CD14-positive monocyte (primary cell): ENCODE measurements at regions not wholly inside any gene's neighbourhood (a gene's known extent, or its start where the extent isn't known, plus 50 kb on each side); places are given as distances from the start of the nearest gene placed in this dataset.

Experiments
- DNase-seq, 3 donors: peaks; one replicate each; pipeline ENCODE4 v3.0.0-alpha.2; 2011 to 2022
- H2AFZ ChIP-seq: 2 replicates; pipeline ENCODE4 v1.6.0; 2012; ENCODE audit warnings: mild to moderate bottlenecking, low read depth, low read length, inconsistent platforms; ENCODE audit not compliant: insufficient read depth, poor library complexity, severe bottlenecking
- H3K27ac ChIP-seq, 2 donors: 1 replicate in 1 of 2; 2 replicates in 1 of 2; pipeline ENCODE4 v1.5.1; 2012 to 2013; ENCODE audit warnings: low read length in 2 of 2, control low read depth in 1 of 2, inconsistent platforms in 1 of 2, low read depth in 1 of 2, mild to moderate bottlenecking in 1 of 2
- H3K27me3 ChIP-seq, 2 donors: one replicate each; pipeline versions ENCODE4 v1.6.0 to v1.6.1; 2011 to 2013; ENCODE audit warnings: low read length in 2 of 2; ENCODE audit not compliant: control insufficient read depth in 2 of 2, insufficient read depth in 2 of 2
- H3K36me3 ChIP-seq, 2 donors: replicated peaks in 1 of 2; 1 replicate in 1 of 2; 2 replicates in 1 of 2; pipeline versions ENCODE4 v1.5.1 to v1.6.1; 2012 to 2013; ENCODE audit warnings: low read length in 2 of 2, control low read depth in 1 of 2, inconsistent platforms in 1 of 2, mild to moderate bottlenecking in 1 of 2; ENCODE audit not compliant: insufficient read depth in 2 of 2, control insufficient read depth in 1 of 2
- H3K4me1 ChIP-seq, 2 donors: 1 replicate in 1 of 2; 2 replicates in 1 of 2; pipeline versions ENCODE4 v1.5.1 to v1.6.1; 2012 to 2013; ENCODE audit warnings: low read length in 2 of 2, control low read depth in 1 of 2, inconsistent platforms in 1 of 2, mild to moderate bottlenecking in 1 of 2, moderate library complexity in 1 of 2; ENCODE audit not compliant: insufficient read depth in 2 of 2, control insufficient read depth in 1 of 2
- H3K4me2 ChIP-seq: replicated peaks from 2 replicates; pipeline ENCODE3; 2012; ENCODE audit warnings: low read length, moderate library complexity, mild to moderate bottlenecking; ENCODE audit not compliant: poor library complexity, severe bottlenecking; ENCODE audit errors: extremely low read depth
- H3K4me3 ChIP-seq, 3 experiments: fragments of 200-600 bp in 1 of 3; sonication (generic) in 1 of 3; replicated peaks in 1 of 3; 1 replicate in 2 of 3; 2 replicates in 1 of 3; pipeline ENCODE4 v1.5.1; 2011 to 2013; ENCODE audit warnings: low read length in 3 of 3, mild to moderate bottlenecking in 3 of 3, control low read depth in 2 of 3, low read depth in 2 of 3, inconsistent platforms in 1 of 3, moderate library complexity in 1 of 3
- H3K79me2 ChIP-seq: 2 replicates; pipeline ENCODE4 v1.6.0; 2012; ENCODE audit warnings: mild to moderate bottlenecking, control low read depth, inconsistent platforms, low read length, moderate library complexity; ENCODE audit not compliant: insufficient read depth
- H3K9ac ChIP-seq: 2 replicates; pipeline ENCODE4 v1.6.0; 2017; ENCODE audit warnings: low read length, mild to moderate bottlenecking; ENCODE audit not compliant: insufficient read depth, poor library complexity, severe bottlenecking
- H3K9me3 ChIP-seq, 2 donors: replicated peaks in 1 of 2; 1 replicate in 1 of 2; 2 replicates in 1 of 2; pipeline versions ENCODE4 v1.5.1 to v1.6.1; 2012 to 2013; ENCODE audit warnings: low read length in 2 of 2, control low read depth in 1 of 2; ENCODE audit not compliant: control insufficient read depth in 1 of 2, insufficient read depth in 1 of 2
- H4K20me1 ChIP-seq: 2 replicates; pipeline ENCODE4 v1.6.0; 2012; ENCODE audit warnings: mild to moderate bottlenecking, low read length, control low read depth, moderate library complexity; ENCODE audit not compliant: insufficient read depth
- H3K27ac Mint-ChIP-seq, 7 donors: one replicate each; pipeline ENCODE4 v1.8.0; 2020; ENCODE audit warnings: mild to moderate bottlenecking in 7 of 7, mixed read lengths in 7 of 7, moderate library complexity in 6 of 7, inconsistent platforms in 2 of 7
- H3K27me3 Mint-ChIP-seq, 3 donors: one replicate each; pipeline ENCODE4 v1.8.0; 2021 to 2022; ENCODE audit warnings: low read depth in 3 of 3, mild to moderate bottlenecking in 3 of 3, mixed read lengths in 3 of 3, moderate library complexity in 3 of 3, inconsistent platforms in 1 of 3
- H3K36me3 Mint-ChIP-seq, 2 donors: one replicate each; pipeline ENCODE4 v1.8.0; 2020; ENCODE audit warnings: mixed read lengths in 2 of 2, inconsistent platforms in 1 of 2, mild to moderate bottlenecking in 1 of 2
- H3K4me1 Mint-ChIP-seq: one replicate; pipeline ENCODE4 v1.8.0; 2020; ENCODE audit warnings: mild to moderate bottlenecking, mixed read lengths
- H3K4me3 Mint-ChIP-seq, 2 donors: one replicate each; pipeline ENCODE4 v1.8.0; 2020; ENCODE audit warnings: mild to moderate bottlenecking in 2 of 2, mixed read lengths in 2 of 2, moderate library complexity in 1 of 2
- H3K9me3 Mint-ChIP-seq, 7 donors: one replicate each; pipeline ENCODE4 v1.8.0; 2020 to 2022; ENCODE audit warnings: mixed read lengths in 7 of 7, mild to moderate bottlenecking in 6 of 7, moderate library complexity in 6 of 7, inconsistent platforms in 2 of 7
- WGBS: methylation state at CpG from one replicate; pipeline ENCODE4 v1.1.5; 2013; ENCODE audit warnings: missing lambda C conversion rate; ENCODE audit not compliant: insufficient coverage; 5-methylcytosine and 5-hydroxymethylcytosine counted together
- intact Hi-C, 2 donors: fragments of 100-400 bp; cut with micrococcal nuclease; formaldehyde crosslinking; loops; one replicate each; pipeline versions ENCODE4 v1.15.0 to v1.15.1; 2023
- TF ChIP-seq, protein P1 (sequence below): fragments of 200-600 bp; IDR thresholded peaks from one replicate; pipeline ENCODE4 v1.8.0; 2022; ENCODE audit warnings: antibody characterized with exemption, mild to moderate bottlenecking

DNA sequence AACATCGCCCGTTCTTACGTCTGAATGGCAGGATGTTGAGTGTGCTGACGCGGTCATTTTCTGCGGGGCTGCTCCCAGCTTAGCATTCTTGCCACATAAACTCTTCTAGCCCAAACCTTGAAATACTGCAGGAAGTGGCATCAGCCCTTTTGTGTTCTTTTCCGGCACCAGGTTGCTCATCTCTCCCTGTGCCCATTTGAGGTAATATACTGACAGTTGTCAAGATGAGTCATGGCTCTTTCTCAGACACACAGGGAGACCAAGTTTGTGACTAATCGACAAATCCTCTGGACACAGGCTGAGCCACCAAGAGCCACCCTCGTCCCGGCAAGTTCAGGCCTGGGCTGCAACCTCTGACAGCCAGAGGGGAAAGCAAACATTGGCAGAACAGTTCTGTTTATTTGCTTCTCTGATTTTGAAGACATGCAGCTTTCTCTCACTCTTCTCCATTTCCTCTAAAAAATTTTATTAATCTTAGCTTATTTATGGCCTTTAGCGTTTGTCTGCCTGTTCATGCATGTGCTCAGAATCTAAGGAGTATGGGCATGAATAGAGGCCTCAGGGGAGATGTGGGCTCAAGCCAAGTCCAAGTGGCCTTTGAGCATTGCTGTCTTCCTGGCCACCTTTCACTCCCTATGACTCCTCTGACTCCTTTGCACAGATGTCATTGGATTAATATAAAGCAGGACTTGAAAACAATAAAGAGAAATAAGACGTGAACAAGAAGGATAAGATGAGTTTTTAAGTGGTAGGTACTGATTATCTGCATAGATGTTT lies 328.2 kb upstream of the JAG1 start:
- H3K9me3 ChIP-seq: no peaks in the 10 kb centered on the region
- no peak overlapping the region for H3K27ac Mint-ChIP-seq
- H3K36me3 Mint-ChIP-seq: no peaks in the 10 kb centered on the region
- no peaks in the 10 kb centered on the region for H4K20me1 ChIP-seq
- no peaks in the 10 kb centered on the region for H3K4me1 Mint-ChIP-seq
- TF ChIP-seq, protein P1, sequence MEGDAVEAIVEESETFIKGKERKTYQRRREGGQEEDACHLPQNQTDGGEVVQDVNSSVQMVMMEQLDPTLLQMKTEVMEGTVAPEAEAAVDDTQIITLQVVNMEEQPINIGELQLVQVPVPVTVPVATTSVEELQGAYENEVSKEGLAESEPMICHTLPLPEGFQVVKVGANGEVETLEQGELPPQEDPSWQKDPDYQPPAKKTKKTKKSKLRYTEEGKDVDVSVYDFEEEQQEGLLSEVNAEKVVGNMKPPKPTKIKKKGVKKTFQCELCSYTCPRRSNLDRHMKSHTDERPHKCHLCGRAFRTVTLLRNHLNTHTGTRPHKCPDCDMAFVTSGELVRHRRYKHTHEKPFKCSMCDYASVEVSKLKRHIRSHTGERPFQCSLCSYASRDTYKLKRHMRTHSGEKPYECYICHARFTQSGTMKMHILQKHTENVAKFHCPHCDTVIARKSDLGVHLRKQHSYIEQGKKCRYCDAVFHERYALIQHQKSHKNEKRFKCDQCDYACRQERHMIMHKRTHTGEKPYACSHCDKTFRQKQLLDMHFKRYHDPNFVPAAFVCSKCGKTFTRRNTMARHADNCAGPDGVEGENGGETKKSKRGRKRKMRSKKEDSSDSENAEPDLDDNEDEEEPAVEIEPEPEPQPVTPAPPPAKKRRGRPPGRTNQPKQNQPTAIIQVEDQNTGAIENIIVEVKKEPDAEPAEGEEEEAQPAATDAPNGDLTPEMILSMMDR: no peak
- intact Hi-C loops: no loop called here
- H2AFZ ChIP-seq: no peak overlapping the region
- H3K27ac ChIP-seq: no peak overlapping the region
- no peak overlapping the region for H3K9ac ChIP-seq
- no peak overlapping the region for H3K4me3 Mint-ChIP-seq
- H3K36me3 ChIP-seq: no peaks in the 10 kb centered on the region
- H3K27me3 Mint-ChIP-seq: peaks cover 0 to 1% (median 0%) of the 10 kb centered on the region in 3 donors
- H3K79me2 ChIP-seq: no peaks in the 10 kb centered on the region
- H3K4me3 ChIP-seq: no peak overlapping the region
- 85% methylated on average over 9 of the region's 12 CpGs for WGBS
- H3K27me3 ChIP-seq: no peaks in the 10 kb centered on the region
- H3K9me3 Mint-ChIP-seq: peaks cover 0 to 13% (median 5%) of the 10 kb centered on the region in 7 donors
- no peaks in the 10 kb centered on the region for H3K4me1 ChIP-seq
- DNase-seq: no peak
- no peak overlapping the region for H3K4me2 ChIP-seq

DNA sequence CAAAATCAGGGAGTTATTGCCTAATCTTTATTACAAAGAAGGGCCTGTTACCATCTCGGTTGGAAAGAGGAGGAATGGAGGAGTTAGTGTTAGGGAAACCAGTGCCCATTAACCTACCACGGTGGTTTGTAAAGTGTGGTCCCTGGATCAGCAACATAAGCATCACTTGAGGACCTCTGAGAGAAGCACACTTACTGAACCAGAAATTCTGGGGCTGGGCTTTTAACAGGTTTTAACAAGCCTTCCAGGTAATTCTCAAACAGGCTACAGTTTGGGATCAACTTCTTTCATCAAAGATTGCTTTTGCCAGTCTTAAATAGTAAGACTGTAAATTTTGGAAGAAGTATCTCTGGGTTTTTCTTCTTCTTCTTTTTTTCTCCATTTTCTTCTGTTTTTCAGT lies 329.5 kb upstream of the JAG1 start:
- Histone ChIP-seq H3K9ac (no peak overlapping the region), H3K27ac (no peak overlapping the region), H3K4me2 (no peak overlapping the region), H4K20me1 (no peaks in the 10 kb centered on the region), H3K27me3 (no peaks in the 10 kb centered on the region), H3K4me3 (no peak overlapping the region), H3K36me3 (no peaks in the 10 kb centered on the region), H3K4me1 (no peaks in the 10 kb centered on the region), H3K9me3 (no peaks in the 10 kb centered on the region), H3K79me2 (no peaks in the 10 kb centered on the region), H2AFZ (no peak overlapping the region)
- WGBS: no CpG with 5 or more reads among the region's 2 CpGs
- TF ChIP-seq, protein P1: no peak
- no peaks in the 10 kb centered on the region for H3K36me3 Mint-ChIP-seq
- H3K4me3 Mint-ChIP-seq: no peak overlapping the region
- H3K9me3 Mint-ChIP-seq: peaks cover 0 to 12% (median 5%) of the 10 kb centered on the region in 7 donors
- H3K4me1 Mint-ChIP-seq: no peaks in the 10 kb centered on the region
- no peak overlapping the region for H3K27ac Mint-ChIP-seq
- H3K27me3 Mint-ChIP-seq: peaks cover 0 to 1% (median 0%) of the 10 kb centered on the region in 3 donors
- intact Hi-C loops: no loop called here
- DNase-seq: no peak
